HG03196 (cell line): ENCODE measurements at regions not wholly inside any gene's neighbourhood (a gene's known extent, or its start where the extent isn't known, plus 50 kb on each side); places are given as distances from the start of the nearest gene placed in this dataset.
A peak's percentile ranks its signal among the peaks of the same experiment; 100 is the strongest.

Experiments
- ATAC-seq: cut with Tn5 transposase; IDR thresholded peaks from one replicate; pipeline ENCODE4 v1.9.1; 2021; ENCODE audit not compliant: unreplicated experiment

- ATAC-seq = no peak
These were observed 1174.5 kb downstream of the SORCS1 start for GRCh38 chr10:105989995-105990394.

GRCh38 chr10:105988848-105989247 is 1175.7 kb downstream of the SORCS1 start:
- ATAC-seq = no peak

GRCh38 chr10:105986912-105987635 is 1177.4 kb downstream of the SORCS1 start:
- no peak for ATAC-seq

- ATAC-seq = no peak
These were observed 1178.0 kb downstream of the SORCS1 start for GRCh38 chr10:105986486-105986885.

- no peak for ATAC-seq
These were observed 1181.8 kb downstream of the SORCS1 start for GRCh38 chr10:105982735-105983134.

GRCh38 chr10:105981679-105982078 is 1182.8 kb downstream of the SORCS1 start:
- no peak for ATAC-seq

- no peak for ATAC-seq
These were observed 1189.6 kb downstream of the SORCS1 start for GRCh38 chr10:105974803-105975456.

- no peak for ATAC-seq
These were observed 1190.6 kb downstream of the SORCS1 start for GRCh38 chr10:105973902-105974301.

GRCh38 chr10:105973360-105973759 is 1191.1 kb downstream of the SORCS1 start:
- ATAC-seq = no peak

- ATAC-seq = no peak
These were observed 1193.0 kb downstream of the SORCS1 start for GRCh38 chr10:105971460-105971859.

- ATAC-seq = no peak
These were observed 1194.6 kb downstream of the SORCS1 start for GRCh38 chr10:105969884-105970377.

GRCh38 chr10:105968666-105969065 is 1195.8 kb downstream of the SORCS1 start:
- ATAC-seq = no peak

- no peak for ATAC-seq
These were observed 1197.2 kb downstream of the SORCS1 start for GRCh38 chr10:105967256-105967655.

- no peak for ATAC-seq
These were observed 1199.4 kb downstream of the SORCS1 start for GRCh38 chr10:105965141-105965540.

- ATAC-seq = no peak
These were observed 1200.5 kb downstream of the SORCS1 start for GRCh38 chr10:105964009-105964408.

- ATAC-seq = no peak
These were observed 1201.1 kb downstream of the SORCS1 start for GRCh38 chr10:105963334-105963884.

- no peak for ATAC-seq
These were observed 1208.0 kb downstream of the SORCS1 start for GRCh38 chr10:105956550-105956949.

- ATAC-seq = no peak
These were observed 1210.6 kb downstream of the SORCS1 start for GRCh38 chr10:105953861-105954260.

- no peak for ATAC-seq
These were observed 1211.5 kb downstream of the SORCS1 start for GRCh38 chr10:105953056-105953455.

- ATAC-seq = peak; percentile 95
These were observed 1212.4 kb downstream of the SORCS1 start for GRCh38 chr10:105952153-105952552.

- ATAC-seq = no peak
These were observed 1214.1 kb downstream of the SORCS1 start for GRCh38 chr10:105950410-105950809.

- no peak for ATAC-seq
These were observed 1214.8 kb downstream of the SORCS1 start for GRCh38 chr10:105949721-105950120.
